ELF-1 (cell line): ENCODE measurements at regions not wholly inside any gene's neighbourhood (a gene's known extent, or its start where the extent isn't known, plus 50 kb on each side); places are given as distances from the start of the nearest gene placed in this dataset.

ENCODE experiments used
- DNase-seq: peaks from one replicate; pipeline ENCODE4 v3.0.0-alpha.2; 2016; ENCODE audit warnings: low read depth, low spot score

DNA sequence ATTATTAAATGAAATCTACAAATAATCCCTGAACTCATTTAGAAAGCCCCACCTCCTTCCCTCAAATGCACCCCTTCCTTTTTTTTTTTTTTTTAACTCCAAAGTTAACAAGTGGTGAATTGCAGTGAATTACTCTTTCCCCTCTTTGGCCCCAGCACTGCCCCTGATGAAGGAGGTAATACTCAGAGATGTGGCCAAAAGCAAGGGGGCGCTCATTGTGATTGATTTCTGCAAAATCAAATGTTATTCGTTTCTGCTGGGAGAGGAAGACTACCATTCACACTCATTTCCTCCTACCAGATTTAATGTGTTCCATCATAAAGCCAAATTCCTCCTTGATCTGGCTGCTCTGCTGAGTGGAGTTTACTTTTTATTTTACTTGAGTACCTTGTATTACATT is 259.4 kb downstream of the GPD2 start:
- no peak for DNase-seq

DNA sequence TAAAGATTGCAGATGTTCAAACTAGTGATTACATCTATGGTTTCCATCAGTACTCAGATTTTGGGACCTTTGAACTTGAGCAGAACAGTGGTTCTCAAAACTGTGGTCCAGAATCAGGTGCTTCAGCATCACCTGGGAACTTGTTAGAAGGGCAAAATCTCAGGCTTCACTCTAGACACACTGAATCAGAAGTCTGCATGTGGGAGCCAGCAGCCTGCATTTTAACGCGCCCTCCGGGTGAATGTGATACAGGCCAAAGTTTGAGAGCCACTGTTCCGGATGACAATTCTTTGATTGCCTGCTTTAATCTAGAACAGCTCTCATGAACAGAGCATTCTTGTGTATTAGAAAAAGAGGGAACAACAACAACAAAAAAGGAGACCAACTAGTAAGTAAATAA is 261.7 kb downstream of the GPD2 start:
- DNase-seq: no peak

GRCh38 chr2:156700681-156701080 is 264.5 kb downstream of the GPD2 start:
- DNase-seq: no peak

GRCh38 chr2:156702541-156702940 is 266.4 kb downstream of the GPD2 start:
- no peak for DNase-seq

DNA sequence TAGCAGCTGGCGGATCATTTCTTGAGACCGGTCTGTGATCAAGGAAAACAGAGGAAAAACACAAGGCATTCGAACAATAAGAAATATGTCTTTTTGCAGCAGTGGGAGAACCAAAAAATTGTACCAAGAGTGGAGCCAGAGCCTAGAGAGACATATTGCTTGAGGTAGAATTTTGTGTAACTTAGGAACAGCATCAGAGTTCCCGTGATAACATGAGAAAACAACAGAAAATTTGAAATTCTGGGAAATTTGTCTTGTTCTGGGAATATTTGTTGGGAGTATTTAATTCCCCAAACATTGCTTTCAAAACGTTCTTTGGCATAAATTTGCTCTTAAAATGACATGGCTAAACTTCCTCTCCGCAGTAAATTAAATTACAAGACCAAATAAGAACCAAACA is 267.5 kb downstream of the GPD2 start:
- no peak for DNase-seq

- no peak for DNase-seq
Measured at GRCh38 chr2:156704132-156704531, 268.0 kb downstream of the GPD2 start.

GRCh38 chr2:156704617-156705016 is 268.4 kb downstream of the GPD2 start:
- DNase-seq: no peak

GRCh38 chr2:156706576-156706975 is 270.4 kb downstream of the GPD2 start:
- DNase-seq: no peak

GRCh38 chr2:156708051-156708450 is 271.9 kb downstream of the GPD2 start:
- no peak for DNase-seq

DNA sequence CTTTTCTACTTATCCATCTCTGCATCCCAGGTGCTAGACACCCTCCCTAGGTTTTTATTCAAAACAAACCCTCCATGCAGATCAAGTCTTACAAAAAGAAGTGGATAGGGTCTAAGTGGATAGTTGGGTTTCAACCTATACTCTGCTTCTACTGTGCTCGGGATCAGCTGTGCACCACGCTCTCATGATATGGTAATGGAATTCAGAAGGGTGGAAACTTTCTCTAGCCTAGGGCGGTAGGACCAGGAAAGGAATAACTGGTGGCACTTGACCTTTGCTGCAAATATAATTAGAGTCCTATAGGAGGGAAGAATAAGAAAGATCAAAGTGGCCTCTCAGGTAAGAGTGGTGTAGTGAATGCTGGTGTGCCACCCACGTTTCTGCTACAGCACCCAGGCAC is 272.9 kb downstream of the GPD2 start:
- no peak for DNase-seq

DNA sequence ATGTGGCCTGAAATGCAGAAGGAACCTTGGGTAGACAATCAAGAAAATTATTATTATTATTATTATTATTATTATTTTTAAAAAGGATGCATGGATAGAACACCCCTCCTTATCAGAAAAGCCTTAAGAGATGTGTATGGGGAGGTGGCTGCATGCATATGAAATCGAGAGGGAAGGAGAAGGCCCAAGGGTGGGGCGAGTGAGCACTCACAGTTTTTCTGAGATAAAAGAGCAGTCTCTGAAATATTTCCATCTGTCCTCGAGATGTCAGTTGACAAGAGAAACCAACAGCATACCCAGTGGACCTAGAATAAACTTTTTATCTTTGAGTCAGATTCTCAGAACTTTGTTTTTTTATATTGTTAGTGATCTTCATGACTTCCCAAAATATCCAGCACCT is 282.9 kb downstream of the GPD2 start:
- no peak for DNase-seq

GRCh38 chr2:156727867-156728266 is 291.7 kb downstream of the GPD2 start:
- no peak for DNase-seq

DNA sequence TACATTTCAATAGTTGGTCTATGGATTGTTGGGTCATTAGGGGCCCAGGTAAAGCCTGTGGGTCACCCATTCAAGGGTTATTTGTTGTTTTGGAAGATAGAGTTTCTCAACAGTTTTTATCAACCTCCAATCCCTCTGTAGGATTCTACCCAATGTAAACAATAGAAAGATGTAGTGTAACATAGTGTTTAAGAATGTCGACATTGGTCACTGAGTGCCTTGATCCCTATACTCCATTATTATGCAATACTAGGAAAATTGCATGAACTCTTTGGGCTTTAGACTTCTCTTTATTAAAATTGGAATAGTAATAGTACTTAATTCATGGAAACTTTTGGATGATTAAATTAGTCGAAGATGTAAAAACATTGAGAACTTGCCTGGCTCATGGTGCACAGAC is 292.1 kb downstream of the GPD2 start:
- no peak for DNase-seq

DNA sequence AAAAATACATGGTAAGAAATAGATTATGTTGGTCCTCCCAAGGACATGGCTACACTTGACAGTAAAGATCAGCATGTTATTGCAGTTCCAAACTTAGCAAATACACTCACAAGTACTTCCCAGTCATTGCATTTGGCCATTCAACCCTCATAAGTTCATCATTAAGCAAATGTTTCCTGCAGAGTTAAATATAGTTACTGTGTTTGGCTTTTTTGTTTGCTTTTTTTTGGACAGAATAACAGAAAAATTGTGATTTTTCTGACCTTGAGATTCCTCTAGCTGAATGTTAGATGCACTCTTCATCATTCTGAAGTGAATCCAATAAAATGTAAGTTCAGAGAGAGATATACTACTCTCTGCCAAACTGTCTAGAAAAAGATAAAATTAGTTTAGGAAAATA is 295.3 kb downstream of the GPD2 start:
- no peak for DNase-seq

GRCh38 chr2:156736950-156737349 is 300.8 kb downstream of the GPD2 start:
- no peak for DNase-seq

GRCh38 chr2:156739301-156739700 is 303.1 kb downstream of the GPD2 start:
- no peak for DNase-seq

DNA sequence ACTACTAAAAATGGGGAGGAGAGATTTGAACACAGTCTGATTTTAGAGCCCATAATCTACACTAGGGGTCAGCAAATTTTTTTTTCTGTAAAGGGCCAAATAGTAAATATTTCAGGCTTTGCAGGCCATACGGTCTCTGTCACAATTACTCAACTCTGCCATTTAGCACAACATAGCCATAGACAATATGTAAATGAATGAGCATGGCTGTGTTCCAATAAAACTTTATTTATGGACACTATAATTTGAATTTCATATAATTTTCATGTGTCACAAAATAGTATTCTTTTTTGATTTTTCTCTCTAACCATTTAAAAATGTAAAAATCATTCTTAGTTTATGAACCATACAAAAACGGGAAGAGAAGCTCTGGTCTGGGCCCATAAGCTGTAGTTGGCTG is 309.4 kb downstream of the GPD2 start:
- DNase-seq: no peak

GRCh38 chr2:156748221-156748620 is 312.0 kb downstream of the GPD2 start:
- DNase-seq: no peak

- no peak for DNase-seq
Measured at GRCh38 chr2:156752042-156752441, 315.9 kb downstream of the GPD2 start.

DNA sequence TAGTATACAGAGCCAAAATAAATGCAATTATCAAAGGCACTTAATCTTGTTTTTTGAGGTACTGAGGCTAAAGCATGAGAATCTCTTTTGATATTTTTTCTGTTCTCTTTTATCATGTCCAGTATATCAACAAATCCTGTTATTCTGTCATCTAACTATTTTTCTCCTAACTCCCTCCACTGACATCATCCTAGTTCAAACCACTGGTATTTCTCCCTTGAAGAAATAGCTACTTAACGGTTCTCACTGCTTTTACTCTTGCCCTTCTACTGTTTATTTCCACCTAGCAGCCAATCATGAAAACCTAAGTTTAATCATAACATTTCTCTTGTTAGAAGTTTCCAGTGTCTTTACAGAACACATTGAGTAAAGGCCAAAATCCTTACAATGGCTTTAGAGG is 317.6 kb downstream of the GPD2 start:
- no peak for DNase-seq

GRCh38 chr2:156756516-156756915 is 320.3 kb downstream of the GPD2 start:
- DNase-seq: no peak

- no peak for DNase-seq
Measured at GRCh38 chr2:156763174-156763573, 327.0 kb downstream of the GPD2 start.

- DNase-seq: no peak
Measured at GRCh38 chr2:156765043-156765442, 328.9 kb downstream of the GPD2 start.

DNA sequence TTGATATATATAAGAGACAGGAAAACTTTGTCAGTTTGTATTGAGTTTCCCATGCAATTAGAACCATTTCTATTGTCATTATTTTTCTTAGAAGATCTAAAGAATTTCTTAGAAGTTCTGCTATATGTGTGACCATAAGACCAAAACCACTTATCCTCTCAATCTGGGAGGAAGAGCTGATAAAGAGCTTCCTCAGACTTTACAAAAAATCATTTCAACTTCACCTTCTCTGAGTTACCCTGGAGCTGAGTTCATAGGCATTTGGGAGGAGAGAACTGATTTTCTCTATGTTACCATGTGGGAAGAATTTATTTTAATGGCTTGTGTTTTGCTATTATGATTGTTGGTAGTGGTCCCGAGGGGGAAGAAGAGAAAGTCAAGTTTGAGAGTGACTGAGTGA is 329.3 kb downstream of the GPD2 start:
- no peak for DNase-seq

DNA sequence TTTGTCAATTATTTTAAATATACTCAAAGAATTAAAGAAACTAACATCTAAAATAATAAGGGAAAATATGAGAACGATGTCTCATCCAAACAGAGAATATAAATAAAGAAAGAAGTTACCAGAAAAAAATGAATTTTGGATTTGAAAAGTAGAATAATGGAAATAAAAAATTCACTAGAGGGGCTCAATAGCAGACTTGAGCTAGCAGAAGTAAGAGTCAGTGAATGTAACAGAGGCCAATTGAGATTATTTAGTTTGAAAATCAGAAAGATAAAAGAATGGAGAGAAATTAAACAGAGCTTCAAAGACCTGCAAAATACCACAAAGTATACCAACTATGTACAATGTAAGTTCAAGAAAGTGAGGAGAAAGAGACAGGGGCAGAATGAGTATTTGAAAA is 333.6 kb downstream of the GPD2 start:
- no peak for DNase-seq
